ENCODE measurements at regions not wholly inside any gene's neighbourhood (a gene's known extent, or its start where the extent isn't known, plus 50 kb on each side); places are given as distances from the start of the nearest gene placed in this dataset.

DNA sequence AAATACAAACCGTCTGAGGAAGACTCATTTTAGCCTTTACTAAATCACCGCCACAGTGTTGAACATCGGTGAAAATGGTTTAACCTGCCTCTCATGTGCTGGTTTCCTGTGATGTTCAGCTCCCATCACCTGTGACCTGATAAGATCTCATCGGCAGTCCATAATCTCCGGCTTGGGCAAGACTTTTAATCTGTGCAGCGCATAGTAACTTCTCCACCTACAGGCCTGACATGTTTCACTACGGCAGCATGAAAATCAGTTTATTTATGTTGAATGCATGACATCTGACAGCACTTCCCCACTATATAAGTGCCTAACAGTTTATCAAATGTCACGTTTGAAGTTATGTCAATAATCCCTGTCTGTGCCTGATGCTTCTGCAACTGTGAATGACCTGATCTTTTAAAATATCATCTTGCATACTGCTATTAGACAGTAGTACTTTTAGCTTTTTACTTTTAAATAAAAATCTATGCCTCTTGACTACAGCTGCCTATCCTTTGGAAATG, 1919.8 kb upstream of the AGA start:
- TF ChIP-seq POLR2A (IDR thresholded peaks at IDR 0.05; ENCODE audit: low read depth, low read length) (no peak), POLR2AphosphoS5 (IDR thresholded peaks at IDR 0.05; ENCODE audit: low read depth, low read length) (no peak), TAF1 (IDR thresholded peaks at IDR 0.05; ENCODE audit: borderline replicate concordance, low read depth, low read length) (no peak)
